GM19023 (cell line): ENCODE measurements at regions not wholly inside any gene's neighbourhood (a gene's known extent, or its start where the extent isn't known, plus 50 kb on each side); places are given as distances from the start of the nearest gene placed in this dataset.
"Not testable (repeated sequence)": the region's sequence is repeated elsewhere in the genome, so short reads cannot be mapped to it uniquely, and the experiment has no call there.

Source experiments
- ATAC-seq: cut with Tn5 transposase; IDR thresholded peaks from one replicate; pipeline ENCODE4 v1.9.1; 2021; ENCODE audit warnings: mild to moderate bottlenecking, moderate library complexity; ENCODE audit not compliant: unreplicated experiment

- ATAC-seq = not testable (repeated sequence)
Observed at GRCh38 chr14:27849193-27849592, 917.4 kb upstream of the FOXG1 start.

- ATAC-seq = no peak
Observed at GRCh38 chr14:27862684-27863083, 903.9 kb upstream of the FOXG1 start.

- no peak for ATAC-seq
Observed at GRCh38 chr14:27863166-27863565, 903.4 kb upstream of the FOXG1 start.

GRCh38 chr14:27881063-27881462, 885.5 kb upstream of the FOXG1 start:
- ATAC-seq = no peak

- ATAC-seq = no peak
Observed at GRCh38 chr14:27881646-27882045, 884.9 kb upstream of the FOXG1 start.

GRCh38 chr14:27886256-27886655, 880.3 kb upstream of the FOXG1 start:
- ATAC-seq = no peak

- ATAC-seq = no peak
Observed at GRCh38 chr14:27890259-27890658, 876.3 kb upstream of the FOXG1 start.

- ATAC-seq = not testable (repeated sequence)
Observed at GRCh38 chr14:27908484-27908883, 858.1 kb upstream of the FOXG1 start.

- no peak for ATAC-seq
Observed at GRCh38 chr14:27916326-27916725, 850.3 kb upstream of the FOXG1 start.

- ATAC-seq = no peak
Observed at GRCh38 chr14:27917896-27918295, 848.7 kb upstream of the FOXG1 start.

GRCh38 chr14:27927519-27927918, 839.1 kb upstream of the FOXG1 start:
- ATAC-seq = no peak

GRCh38 chr14:27929797-27930347, 836.7 kb upstream of the FOXG1 start:
- no peak for ATAC-seq

GRCh38 chr14:27938392-27938791, 828.2 kb upstream of the FOXG1 start:
- ATAC-seq = no peak

GRCh38 chr14:27945512-27945911, 821.1 kb upstream of the FOXG1 start:
- ATAC-seq = no peak

- ATAC-seq = no peak
Observed at GRCh38 chr14:27958757-27959156, 807.8 kb upstream of the FOXG1 start.

GRCh38 chr14:27995691-27996090, 770.9 kb upstream of the FOXG1 start:
- no peak for ATAC-seq

GRCh38 chr14:28001002-28001401, 765.6 kb upstream of the FOXG1 start:
- ATAC-seq = no peak

- ATAC-seq = no peak
Observed at GRCh38 chr14:28012629-28013415, 753.8 kb upstream of the FOXG1 start.

GRCh38 chr14:28020112-28020511, 746.5 kb upstream of the FOXG1 start:
- ATAC-seq = no peak

- no peak for ATAC-seq
Observed at GRCh38 chr14:28023853-28024252, 742.7 kb upstream of the FOXG1 start.

GRCh38 chr14:28052251-28052650, 714.3 kb upstream of the FOXG1 start:
- no peak for ATAC-seq

- ATAC-seq = no peak
Observed at GRCh38 chr14:28055008-28055407, 711.6 kb upstream of the FOXG1 start.
